ENCODE measurements at regions not wholly inside any gene's neighbourhood (a gene's known extent, or its start where the extent isn't known, plus 50 kb on each side); places are given as distances from the start of the nearest gene placed in this dataset.

- no TSS peak for BruUV-seq (replicated peaks)
- intact Hi-C loops (cut with micrococcal nuclease): no loop called here
- TF ChIP-seq SMC3 (IDR thresholded peaks at IDR 0.05; ENCODE audit: low read depth, low read length): no peak
- TF ChIP-seq USF2 (IDR thresholded peaks at IDR 0.05; ENCODE audit: low read depth, low read length): no peak
These were observed 523.0 kb downstream of the BCL11B start for GRCh38 chr14:98748966-98749365.

More at GRCh38 chr14:98748966-98749365, 523.0 kb downstream of the BCL11B start:
- no peak overlapping the region for H3K4me3 ChIP-seq (ENCODE audit: insufficient read depth, low read depth, low read length)
- no peaks in the 10 kb centered on the region for H3K4me1 ChIP-seq (ENCODE audit: control insufficient read depth, insufficient read depth, low read length)
- no peak overlapping the region for H4K5ac ChIP-seq (ENCODE audit: low read depth, low read length)
- no peak overlapping the region for H3K14ac ChIP-seq (replicated peaks; ENCODE audit: low read depth, low read length)
- H3K27me3 ChIP-seq (ENCODE audit: control insufficient read depth, insufficient read depth, low read length): no peaks in the 10 kb centered on the region
- H4K91ac ChIP-seq (ENCODE audit: insufficient read depth, low read depth, low read length): no peak overlapping the region
- ChIA-PET POLR2A (ENCODE audit: unreplicated experiment) (no interaction called here), CTCF (no interaction called here)
- no peak overlapping the region for H2AK5ac ChIP-seq (ENCODE audit: low read depth, low read length)
- H3K4ac ChIP-seq (ENCODE audit: low read depth, low read length): no peak overlapping the region
- H4K8ac ChIP-seq (ENCODE audit: low read depth in 2 of 2, low read length in 2 of 2): no peak overlapping the region
- H3K56ac ChIP-seq (ENCODE audit: extremely low read depth, insufficient read depth, low read length): no peak overlapping the region
- no peak overlapping the region for H2BK20ac ChIP-seq (ENCODE audit: low read depth, low read length)
- no peaks in the 10 kb centered on the region for H4K20me1 ChIP-seq (ENCODE audit: insufficient read depth, low read length)
- no peak overlapping the region for H2AFZ ChIP-seq (replicated peaks; ENCODE audit: low read length, poor library complexity)
- no peaks in the 10 kb centered on the region for H3K79me1 ChIP-seq (ENCODE audit: low read depth in 1 of 2, low read length in 2 of 2)
- DNase-seq (no peak), ATAC-seq (ENCODE audit: low read depth) (no peak)
- H3K9me3 ChIP-seq (ENCODE audit: control insufficient read depth, insufficient read depth, low read length): peaks cover 22% of the 10 kb centered on the region
- no peak overlapping the region for H3K18ac ChIP-seq (ENCODE audit: low read depth, low read length)
- H3K36me3 ChIP-seq (ENCODE audit: control insufficient read depth, insufficient read depth, low read length): no peaks in the 10 kb centered on the region
- no peak overlapping the region for H3K4me2 ChIP-seq (ENCODE audit: low read depth, low read length)
- dilution Hi-C loops (cut with HindIII; ENCODE audit: low sequenced_read_pairs, unreplicated experiment): no loop called here
- H3K9ac ChIP-seq (ENCODE audit: low read depth, low read length): no peak overlapping the region
- H3K9me1 ChIP-seq (ENCODE audit: insufficient read depth, low read length): no peaks in the 10 kb centered on the region
- H2BK120ac ChIP-seq (ENCODE audit: low read depth, low read length): no peak overlapping the region
- H2BK15ac ChIP-seq (ENCODE audit: low read depth, low read length): no peak overlapping the region
- no peak overlapping the region for H2AK9ac ChIP-seq (replicated peaks; ENCODE audit: low read depth, low read length, poor library complexity)
- H3K27ac ChIP-seq (ENCODE audit: insufficient read depth, low read length): no peak overlapping the region
- in situ Hi-C loops (cut with MboI; ENCODE audit: low sequenced_read_pairs): no loop called here
- no peak overlapping the region for H2BK5ac ChIP-seq (ENCODE audit: low read depth, low read length, poor library complexity, severe bottlenecking)
- H3K23ac ChIP-seq (ENCODE audit: low read depth, low read length): no peak overlapping the region

All from IMR-90 (cell line).